T-helper 22 cell (primary cell): ENCODE measurements at regions not wholly inside any gene's neighbourhood (a gene's known extent, or its start where the extent isn't known, plus 50 kb on each side); places are given as distances from the start of the nearest gene placed in this dataset.
A peak's percentile ranks its signal among the peaks of the same experiment; 100 is the strongest.

Source experiments
- DNase-seq: peaks from one replicate; pipeline ENCODE4 v3.0.0-alpha.2; 2020; ENCODE audit warnings: low read depth

GRCh38 chr5:109468737-109469420 is 59.1 kb upstream of the PJA2 start:
- peak; percentile 21 for DNase-seq

GRCh38 chr5:109468288-109468676 is 58.5 kb upstream of the PJA2 start:
- DNase-seq = no peak

GRCh38 chr5:109467058-109467457 is 57.3 kb upstream of the PJA2 start:
- no peak for DNase-seq
